Heart right ventricle (tissue), 16 donors: ENCODE measurements at regions not wholly inside any gene's neighbourhood (a gene's known extent, or its start where the extent isn't known, plus 50 kb on each side); places are given as distances from the start of the nearest gene placed in this dataset.

Source experiments
- ATAC-seq, 8 donors: fragments of 200-7000 bp; cut with Tn5 transposase; one replicate each; pipeline ENCODE4 v1.9.1; 2020; ENCODE audit warnings: mild to moderate bottlenecking in 8 of 8, moderate library complexity in 8 of 8, moderate number of reproducible peaks in 1 of 8
- DNase-seq, 2 donors: peaks; one replicate each; pipeline ENCODE4 v3.0.0-alpha.2; 2020
- H3K27ac ChIP-seq, 10 donors: fragments of 200-600 bp; sonication (generic) in 2 of 10; one replicate each; pipeline versions ENCODE4 v1.5.0 to v1.8.0; 2020 to 2022; ENCODE audit warnings: mild to moderate bottlenecking in 3 of 10
- H3K27me3 ChIP-seq, 7 donors: fragments of 200-600 bp; one replicate each; pipeline ENCODE4 v1.8.0; 2021 to 2022; ENCODE audit warnings: mild to moderate bottlenecking in 2 of 7
- H3K36me3 ChIP-seq, 9 donors: fragments of 200-600 bp; sonication (generic) in 1 of 9; one replicate each; pipeline versions ENCODE4 v1.5.0 to v1.8.0; 2020 to 2022; ENCODE audit warnings: mild to moderate bottlenecking in 2 of 9
- H3K4me1 ChIP-seq, 9 donors: fragments of 200-600 bp; sonication (generic) in 1 of 9; one replicate each; pipeline versions ENCODE4 v1.5.0 to v1.8.0; 2020 to 2022; ENCODE audit warnings: mild to moderate bottlenecking in 4 of 9
- H3K4me3 ChIP-seq, 10 donors: fragments of 200-600 bp; sonication (generic) in 2 of 10; one replicate each; pipeline versions ENCODE4 v1.5.0 to v1.8.0; 2020 to 2022; ENCODE audit warnings: mild to moderate bottlenecking in 7 of 10, moderate library complexity in 2 of 10
- H3K9me3 ChIP-seq, 11 donors: fragments of 200-600 bp in 10 of 11; sonication (generic) in 2 of 11; one replicate each; pipeline versions ENCODE4 v1.5.0 to v1.8.0; 2013 to 2022; ENCODE audit warnings: mild to moderate bottlenecking in 2 of 11, control low read depth in 1 of 11, moderate library complexity in 1 of 11
- WGBS, 2 donors: extraction: QIAGEN DNeasy Blood & Tissue Kit; methylation state at CpG; one replicate each; pipeline ENCODE4 v1.1.7; 2013; ENCODE audit warnings: inconsistent platforms in 1 of 2; 5-methylcytosine and 5-hydroxymethylcytosine counted together
- intact Hi-C, 10 donors: fragments of 100-400 bp; cut with DNase I; formaldehyde crosslinking; loops; one replicate each; pipeline versions ENCODE4 v1.11.1 to v1.14.2; 2022
- TF ChIP-seq, protein P1 (sequence below), 9 donors: fragments of 200-600 bp; sonication (generic) in 2 of 9; IDR thresholded peaks; one replicate each; pipeline versions ENCODE4 v1.5.0 to v1.8.0; 2021 to 2022; ENCODE audit warnings: antibody characterized with exemption in 9 of 9, mild to moderate bottlenecking in 5 of 9, moderate library complexity in 1 of 9
- donor health status: Arrhythmogenic right ventricular cardiomyopathy.
- donor health status: ischemic (EF 13 %, LVEDD 7.1; RV severe dilation, severe dysfunction).
- donor health status: healthy with polysubstance abuse.
- donor health status: DM: no; HTN: yes; CAD: no.
- donor health status: DM: no; HTN: no; CAD: no.
- donor health status: ischemic (EF 25% LVEDD 6.9; RV normal size, moderate dysfunction).
- donor health status: ischemic (EF 25% LVEDD 5.7; RV mildly dilated, moderate dysfunction).
- donor health status: healthy.
- donor health status: DM: yes; HTN: yes; CAD: no.
- donor health status: Ischemic cardiomyopathy.
- donor health status: ischemic (EF 35%, LVEDD 5.7; RV mildly dilated, moderate dysfunction).
- donor health status: nonischemic (EF 11% LVEDD 7.7; RV severe dilation, severe dysfunction).
- donor health status: DM: yes; HTN: yes; CAD: no.
- donor health status: PGD.
- donor health status: ischemic (EF 29% LVEDD 5.4; RV normal size, mild dysfunction).
- donor health status: nonischemic (EF 23%, LVEDD 6.1; RV moderate dilation, normal function).

DNA sequence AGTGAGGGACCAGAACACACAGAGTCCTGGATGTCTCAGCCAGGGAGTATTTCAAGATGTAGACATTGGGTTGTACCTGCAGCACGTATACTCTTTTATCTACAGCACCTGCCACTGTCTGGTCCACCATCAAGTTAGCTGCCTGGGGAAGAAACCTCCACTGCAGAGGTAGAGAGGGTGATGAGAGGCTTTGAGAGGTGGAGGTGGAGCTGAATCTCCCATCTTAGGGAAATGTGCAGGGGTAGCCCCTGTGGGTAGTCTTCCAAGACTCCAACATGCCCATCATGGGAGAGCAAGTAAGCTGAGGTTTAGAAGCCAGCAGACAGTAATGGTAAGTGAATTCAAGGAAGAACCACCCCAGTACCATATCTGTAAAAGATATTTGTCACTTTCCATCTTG lies 93.3 kb upstream of the CELF4 start:
- TF ChIP-seq, protein P1, sequence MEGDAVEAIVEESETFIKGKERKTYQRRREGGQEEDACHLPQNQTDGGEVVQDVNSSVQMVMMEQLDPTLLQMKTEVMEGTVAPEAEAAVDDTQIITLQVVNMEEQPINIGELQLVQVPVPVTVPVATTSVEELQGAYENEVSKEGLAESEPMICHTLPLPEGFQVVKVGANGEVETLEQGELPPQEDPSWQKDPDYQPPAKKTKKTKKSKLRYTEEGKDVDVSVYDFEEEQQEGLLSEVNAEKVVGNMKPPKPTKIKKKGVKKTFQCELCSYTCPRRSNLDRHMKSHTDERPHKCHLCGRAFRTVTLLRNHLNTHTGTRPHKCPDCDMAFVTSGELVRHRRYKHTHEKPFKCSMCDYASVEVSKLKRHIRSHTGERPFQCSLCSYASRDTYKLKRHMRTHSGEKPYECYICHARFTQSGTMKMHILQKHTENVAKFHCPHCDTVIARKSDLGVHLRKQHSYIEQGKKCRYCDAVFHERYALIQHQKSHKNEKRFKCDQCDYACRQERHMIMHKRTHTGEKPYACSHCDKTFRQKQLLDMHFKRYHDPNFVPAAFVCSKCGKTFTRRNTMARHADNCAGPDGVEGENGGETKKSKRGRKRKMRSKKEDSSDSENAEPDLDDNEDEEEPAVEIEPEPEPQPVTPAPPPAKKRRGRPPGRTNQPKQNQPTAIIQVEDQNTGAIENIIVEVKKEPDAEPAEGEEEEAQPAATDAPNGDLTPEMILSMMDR (IDR thresholded peaks at IDR 0.05), result no peak
- no peak for DNase-seq

DNA sequence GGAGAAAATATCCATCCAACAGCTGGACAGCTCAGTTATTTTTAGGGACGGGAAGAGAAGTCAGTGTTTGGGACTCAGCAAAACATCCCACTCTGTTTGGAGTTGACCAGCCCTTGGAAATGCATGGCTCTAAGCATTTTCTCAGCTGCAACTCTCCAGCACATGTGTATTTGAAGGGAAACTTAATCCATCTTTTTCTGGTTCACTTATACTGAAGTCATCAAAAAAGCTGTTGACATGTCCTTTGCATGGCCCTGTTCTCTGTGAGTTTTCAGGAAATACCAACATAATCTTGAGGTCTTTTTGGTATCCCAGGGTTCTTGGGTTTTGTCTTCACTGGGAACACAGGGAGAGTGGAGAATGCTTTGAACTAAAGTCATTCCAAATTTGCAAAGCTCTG lies 91.9 kb upstream of the CELF4 start:
- H3K36me3 ChIP-seq, result no peaks in the 10 kb centered on the region
- H3K27ac ChIP-seq, result no peak overlapping the region
- intact Hi-C loops, result no loop called here
- H3K4me3 ChIP-seq, result no peak overlapping the region
- WGBS, 2 donors, result 26 to 47% methylated on average over 1 of the region's 1 CpG
- DNase-seq (no peak), ATAC-seq (peak in 4 of 8 donors; percentile 41 to 67 (median 50))
- TF ChIP-seq, protein P1 (IDR thresholded peaks at IDR 0.05), result no peak
- peaks cover 0 to 3% (median 0%) of the 10 kb centered on the region in 9 donors for H3K4me1 ChIP-seq
- peaks cover 0 to 7% (median 0%) of the 10 kb centered on the region in 7 donors for H3K27me3 ChIP-seq
- H3K9me3 ChIP-seq, result no peaks in the 10 kb centered on the region

More for the DNA sequence above, 93.3 kb upstream of the CELF4 start:
- Histone ChIP-seq H3K9me3 (no peaks in the 10 kb centered on the region), H3K4me3 (no peak overlapping the region), H3K36me3 (no peaks in the 10 kb centered on the region), H3K27me3 (peaks cover 0 to 5% (median 0%) of the 10 kb centered on the region in 7 donors), H3K4me1 (peaks cover 0 to 3% (median 0%) of the 10 kb centered on the region in 9 donors), H3K27ac (no peak overlapping the region)
- intact Hi-C loops, result no loop called here
- ATAC-seq, result no peak
- 65 to 86% methylated on average over 1 of the region's 1 CpG for WGBS, 2 donors

DNA sequence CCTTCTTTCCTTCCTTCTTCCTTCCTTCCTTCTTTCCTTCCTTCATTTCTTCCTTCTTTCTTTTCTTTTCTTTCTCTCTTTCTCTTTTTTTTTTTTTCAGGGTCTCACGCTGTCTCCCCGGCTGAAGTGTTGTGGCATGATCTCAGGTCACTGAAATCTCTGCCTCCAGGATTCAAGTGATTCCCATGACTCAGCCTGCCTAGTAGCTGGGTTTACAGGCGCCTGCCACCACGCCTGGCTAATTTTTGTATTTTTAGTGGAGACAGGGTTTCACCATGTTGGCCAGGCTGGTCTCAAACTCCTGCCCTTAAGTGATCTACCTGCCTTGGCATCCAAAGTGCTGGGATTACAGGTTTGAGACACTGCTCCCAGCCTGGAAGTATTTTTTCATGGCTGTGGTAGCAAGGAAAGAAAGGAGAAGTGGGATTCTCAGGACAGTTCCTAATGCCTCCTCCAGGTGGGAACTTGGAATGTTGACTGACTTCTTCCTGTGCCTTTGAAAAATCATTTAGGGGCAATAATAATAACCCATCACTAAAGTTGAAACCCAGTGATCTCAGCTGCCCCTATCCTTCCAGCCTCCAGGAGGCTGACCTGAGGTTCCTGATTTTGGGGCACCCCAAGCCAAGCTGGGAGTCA lies 89.3 kb upstream of the CELF4 start:
- intact Hi-C loops, result no loop called here
- H3K4me3 ChIP-seq, result no peak overlapping the region
- 86 to 90% methylated on average over 4 of the region's 4 CpGs for WGBS, 2 donors

DNA sequence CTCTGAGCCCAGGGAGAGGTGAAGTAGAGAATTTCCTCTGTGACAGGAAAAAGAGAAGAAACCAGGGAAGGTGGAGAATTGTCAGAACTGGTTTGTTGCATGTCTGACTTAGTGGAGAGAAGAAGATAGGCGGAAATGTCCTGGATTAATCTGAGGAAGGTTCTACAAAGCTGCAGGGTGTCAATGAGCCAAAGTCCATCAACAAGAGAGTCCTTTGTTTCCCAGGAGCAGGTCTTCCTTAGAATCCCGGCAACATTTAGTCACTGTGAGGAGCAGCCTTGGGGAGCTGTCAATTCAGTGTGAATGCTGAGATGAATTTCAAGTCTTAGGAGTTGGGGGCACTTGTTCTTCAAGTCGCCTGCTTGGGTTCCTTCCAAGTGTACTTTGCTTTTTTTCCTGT lies 88.4 kb upstream of the CELF4 start:
- Histone ChIP-seq H3K4me1 (peaks cover 0 to 3% (median 0%) of the 10 kb centered on the region in 9 donors), H3K27ac (no peak overlapping the region), H3K27me3 (peaks cover 0 to 7% (median 0%) of the 10 kb centered on the region in 7 donors), H3K36me3 (no peaks in the 10 kb centered on the region), H3K4me3 (no peak overlapping the region), H3K9me3 (peaks cover 0 to 14% (median 5%) of the 10 kb centered on the region in 11 donors)
- intact Hi-C loops, result no loop called here
- DNase-seq, result no peak
- no peak for ATAC-seq
- TF ChIP-seq, protein P1 (IDR thresholded peaks at IDR 0.05), result no peak
- 36 to 45% methylated on average over 3 of the region's 3 CpGs for WGBS, 2 donors

More for the DNA sequence above, 89.3 kb upstream of the CELF4 start:
- ATAC-seq (no peak), DNase-seq (no peak)
- Histone ChIP-seq H3K9me3 (peaks cover 0 to 6% (median 0%) of the 10 kb centered on the region in 11 donors), H3K27ac (no peak overlapping the region), H3K36me3 (no peaks in the 10 kb centered on the region), H3K27me3 (peaks cover 0 to 7% (median 0%) of the 10 kb centered on the region in 7 donors), H3K4me1 (peaks cover 0 to 3% (median 0%) of the 10 kb centered on the region in 9 donors)
- TF ChIP-seq, protein P1 (IDR thresholded peaks at IDR 0.05), result no peak
